ENCODE measurements at regions not wholly inside any gene's neighbourhood (a gene's known extent, or its start where the extent isn't known, plus 50 kb on each side); places are given as distances from the start of the nearest gene placed in this dataset.
"Not testable (repeated sequence)": the region's sequence is repeated elsewhere in the genome, so short reads cannot be mapped to it uniquely, and the experiment has no call there.

GRCh38 chr5:123721675-123722276, 209.8 kb downstream of the CSNK1G3 start:
- no peak for DNase-seq

- no peak for DNase-seq
Observed at GRCh38 chr5:123720955-123721354, 209.0 kb downstream of the CSNK1G3 start.

- DNase-seq, result no peak
Observed at GRCh38 chr5:123720339-123720738, 208.4 kb downstream of the CSNK1G3 start.

GRCh38 chr5:123719004-123719403, 207.0 kb downstream of the CSNK1G3 start:
- DNase-seq, result no peak

GRCh38 chr5:123718238-123718637, 206.3 kb downstream of the CSNK1G3 start:
- no peak for DNase-seq

GRCh38 chr5:123717139-123717538, 205.2 kb downstream of the CSNK1G3 start:
- DNase-seq, result no peak

- DNase-seq, result no peak
Observed at GRCh38 chr5:123710031-123710430, 198.1 kb downstream of the CSNK1G3 start.

GRCh38 chr5:123709422-123709821, 197.4 kb downstream of the CSNK1G3 start:
- DNase-seq, result no peak

GRCh38 chr5:123708074-123708806, 196.3 kb downstream of the CSNK1G3 start:
- no peak for DNase-seq

GRCh38 chr5:123706531-123706930, 194.6 kb downstream of the CSNK1G3 start:
- no peak for DNase-seq

- DNase-seq, result no peak
Observed at GRCh38 chr5:123705741-123706140, 193.8 kb downstream of the CSNK1G3 start.

- DNase-seq, result no peak
Observed at GRCh38 chr5:123701511-123702200, 189.7 kb downstream of the CSNK1G3 start.

GRCh38 chr5:123700624-123701287, 188.8 kb downstream of the CSNK1G3 start:
- no peak for DNase-seq

- no peak for DNase-seq
Observed at GRCh38 chr5:123699571-123699970, 187.6 kb downstream of the CSNK1G3 start.

GRCh38 chr5:123698937-123699336, 187.0 kb downstream of the CSNK1G3 start:
- DNase-seq, result not testable (repeated sequence)

- DNase-seq, result no peak
Observed at GRCh38 chr5:123696921-123697341, 185.0 kb downstream of the CSNK1G3 start.

GRCh38 chr5:123690821-123691220, 178.8 kb downstream of the CSNK1G3 start:
- DNase-seq, result no peak

GRCh38 chr5:123681061-123681460, 169.1 kb downstream of the CSNK1G3 start:
- DNase-seq, result no peak

GRCh38 chr5:123673107-123673506, 161.1 kb downstream of the CSNK1G3 start:
- DNase-seq, result no peak

GRCh38 chr5:123671711-123672456, 159.9 kb downstream of the CSNK1G3 start:
- DNase-seq, result no peak

- DNase-seq, result peak; percentile 36
Observed at GRCh38 chr5:123671042-123671441, 159.1 kb downstream of the CSNK1G3 start.

Measured in stimulated activated CD4-positive, alpha-beta T cell treated with anti-CD3 and anti-CD28 coated beads, Interleukin-4, amount 100 ng/mL, for 1 hour (primary cell).